Fibroblast of the conjunctiva (primary cell): ENCODE measurements at regions not wholly inside any gene's neighbourhood (a gene's known extent, or its start where the extent isn't known, plus 50 kb on each side); places are given as distances from the start of the nearest gene placed in this dataset.
"Not testable (repeated sequence)": the region's sequence is repeated elsewhere in the genome, so short reads cannot be mapped to it uniquely, and the experiment has no call there.

Experiments used
- DNase-seq: peaks from one replicate; pipeline ENCODE4 v3.0.0-alpha.2; 2010; ENCODE audit warnings: low read depth

GRCh38 chr3:125645616-125646015, 50.3 kb upstream of the OSBPL11 start:
- no peak for DNase-seq

- no peak for DNase-seq
Observed at GRCh38 chr3:125646581-125646980, 51.3 kb upstream of the OSBPL11 start.

- DNase-seq: no peak
Observed at GRCh38 chr3:125647318-125648014, 52.2 kb upstream of the OSBPL11 start.

- no peak for DNase-seq
Observed at GRCh38 chr3:125651244-125651643, 55.9 kb upstream of the OSBPL11 start.

GRCh38 chr3:125652349-125652748, 57.1 kb upstream of the OSBPL11 start:
- no peak for DNase-seq

- no peak for DNase-seq
Observed at GRCh38 chr3:125654526-125654925, 59.2 kb upstream of the OSBPL11 start.

- DNase-seq: no peak
Observed at GRCh38 chr3:125662675-125663074, 67.4 kb upstream of the OSBPL11 start.

GRCh38 chr3:125670352-125670751, 75.1 kb upstream of the OSBPL11 start:
- DNase-seq: no peak

- no peak for DNase-seq
Observed at GRCh38 chr3:125670945-125671344, 75.6 kb upstream of the OSBPL11 start.

- no peak for DNase-seq
Observed at GRCh38 chr3:125671461-125672243, 76.4 kb upstream of the OSBPL11 start.

- no peak for DNase-seq
Observed at GRCh38 chr3:125675791-125676190, 80.5 kb upstream of the OSBPL11 start.

- no peak for DNase-seq
Observed at GRCh38 chr3:125679258-125679657, 84.0 kb upstream of the OSBPL11 start.

- DNase-seq: no peak
Observed at GRCh38 chr3:125681146-125681545, 85.8 kb upstream of the OSBPL11 start.

- not testable (repeated sequence) for DNase-seq
Observed at GRCh38 chr3:125681906-125682305, 86.6 kb upstream of the OSBPL11 start.

GRCh38 chr3:125682610-125683009, 87.3 kb upstream of the OSBPL11 start:
- DNase-seq: not testable (repeated sequence)

- DNase-seq: no peak
Observed at GRCh38 chr3:125683067-125683829, 88.0 kb upstream of the OSBPL11 start.

GRCh38 chr3:125684199-125684598, 88.9 kb upstream of the OSBPL11 start:
- DNase-seq: no peak

- DNase-seq: not testable (repeated sequence)
Observed at GRCh38 chr3:125685741-125686140, 90.4 kb upstream of the OSBPL11 start.

GRCh38 chr3:125692361-125692760, 97.1 kb upstream of the OSBPL11 start:
- DNase-seq: no peak

GRCh38 chr3:125693887-125694286, 98.6 kb upstream of the OSBPL11 start:
- DNase-seq: no peak

GRCh38 chr3:125694761-125695294, 99.5 kb upstream of the OSBPL11 start:
- DNase-seq: no peak

GRCh38 chr3:125695688-125696087, 100.4 kb upstream of the OSBPL11 start:
- DNase-seq: no peak
